GM18909 (cell line): ENCODE measurements at regions not wholly inside any gene's neighbourhood (a gene's known extent, or its start where the extent isn't known, plus 50 kb on each side); places are given as distances from the start of the nearest gene placed in this dataset.
"Not testable (repeated sequence)": the region's sequence is repeated elsewhere in the genome, so short reads cannot be mapped to it uniquely, and the experiment has no call there.

ENCODE experiments used
- ATAC-seq: cut with Tn5 transposase; IDR thresholded peaks from one replicate; pipeline ENCODE4 v1.9.1; 2021; ENCODE audit warnings: mild to moderate bottlenecking; ENCODE audit not compliant: unreplicated experiment, poor library complexity

- ATAC-seq: no peak
Measured at GRCh38 chr6:132063204-132063603, 112.0 kb upstream of the CCN2 start.

DNA sequence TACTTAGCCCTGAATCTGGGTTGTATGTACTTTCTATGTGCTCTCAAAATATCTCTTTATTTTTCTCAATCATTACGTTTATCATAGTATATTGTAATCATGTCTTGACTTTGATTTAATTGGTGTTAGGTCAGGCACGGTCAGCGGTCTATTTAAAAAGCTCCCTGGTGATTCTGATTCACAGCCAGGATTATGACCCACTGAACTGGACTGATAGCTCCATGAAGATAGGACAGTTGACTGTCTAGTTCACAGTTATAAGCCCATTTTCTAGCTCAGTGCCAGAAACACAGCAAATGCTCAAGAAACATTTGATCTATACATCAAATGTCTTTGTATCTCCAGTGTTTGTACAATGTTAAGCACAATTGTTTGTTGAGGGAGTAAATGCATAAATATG lies 111.5 kb upstream of the CCN2 start:
- no peak for ATAC-seq

DNA sequence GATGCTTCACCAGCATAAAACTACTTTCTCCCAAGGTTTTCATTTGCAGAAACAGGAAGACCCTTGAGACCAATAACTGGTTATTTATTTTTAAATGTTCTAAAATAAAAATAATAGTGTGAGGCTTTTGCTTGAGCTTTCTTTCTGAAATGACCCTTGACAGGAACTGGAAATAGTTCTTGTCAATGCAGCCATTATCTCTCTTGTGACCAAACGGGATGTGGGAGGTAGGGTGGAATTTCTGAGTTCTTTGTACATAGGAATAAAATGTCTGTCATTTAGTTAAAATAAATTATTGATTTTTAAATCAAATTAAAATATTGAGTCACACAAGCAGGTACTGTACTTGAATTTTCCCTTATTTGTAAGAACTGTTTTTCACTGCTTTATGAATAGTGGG lies 110.2 kb upstream of the CCN2 start:
- ATAC-seq: no peak

DNA sequence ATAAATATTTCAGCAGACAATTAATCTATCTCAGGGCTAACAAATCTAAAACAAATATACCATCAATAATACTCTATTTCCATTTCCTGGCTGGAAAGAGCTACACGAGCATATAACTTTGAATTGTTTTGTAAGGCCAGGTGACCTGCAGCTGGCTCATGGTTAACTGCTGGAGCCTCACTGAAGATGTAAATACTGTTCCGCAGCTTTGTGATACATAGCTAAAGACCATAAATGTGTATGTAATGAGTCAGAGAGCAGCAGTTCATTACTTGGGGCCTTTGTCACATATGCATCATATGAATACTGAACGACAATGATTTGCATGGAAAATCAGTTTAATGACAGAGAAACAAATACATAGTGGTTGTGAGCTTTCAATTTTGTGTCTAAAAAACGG lies 109.4 kb upstream of the CCN2 start:
- no peak for ATAC-seq

DNA sequence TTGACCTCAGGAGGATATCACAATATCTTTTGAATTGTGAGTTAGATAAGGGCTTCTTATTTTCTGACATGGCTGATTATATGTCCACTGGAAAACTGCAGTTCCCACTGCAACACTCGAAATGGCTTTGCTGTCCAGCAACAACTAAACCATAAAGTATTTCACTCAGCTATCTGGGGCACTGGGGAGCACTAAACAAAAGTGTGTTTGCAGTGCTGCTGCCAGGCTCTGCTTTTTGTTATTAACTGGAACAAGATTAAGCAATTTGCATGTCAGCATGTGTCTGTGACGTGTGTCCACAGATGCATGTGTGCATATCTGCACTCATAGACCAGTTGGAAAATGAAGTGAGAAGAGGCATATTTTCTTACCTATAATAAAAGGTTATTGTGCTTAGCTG lies 107.8 kb upstream of the CCN2 start:
- ATAC-seq: no peak

- ATAC-seq: no peak
Measured at GRCh38 chr6:132054525-132054924, 103.4 kb upstream of the CCN2 start.

DNA sequence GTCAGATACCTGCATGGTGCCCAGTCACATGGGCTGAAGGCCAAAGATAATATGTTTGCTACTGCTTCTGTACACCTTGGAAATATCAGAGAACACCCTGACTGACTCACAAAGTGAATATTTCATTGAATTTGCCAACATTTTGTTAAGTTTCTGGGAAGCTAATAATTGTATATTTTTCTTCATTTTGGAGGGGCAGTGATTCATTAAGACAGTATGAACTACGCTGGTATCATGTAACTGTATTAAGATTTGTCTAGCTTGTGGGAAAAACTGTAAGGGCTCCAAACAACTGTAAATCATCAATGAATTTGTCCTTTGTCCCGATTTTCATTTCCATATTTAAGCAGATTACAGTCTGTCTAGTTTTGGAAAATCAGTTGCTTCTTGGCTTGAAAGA lies 102.3 kb upstream of the CCN2 start:
- no peak for ATAC-seq

DNA sequence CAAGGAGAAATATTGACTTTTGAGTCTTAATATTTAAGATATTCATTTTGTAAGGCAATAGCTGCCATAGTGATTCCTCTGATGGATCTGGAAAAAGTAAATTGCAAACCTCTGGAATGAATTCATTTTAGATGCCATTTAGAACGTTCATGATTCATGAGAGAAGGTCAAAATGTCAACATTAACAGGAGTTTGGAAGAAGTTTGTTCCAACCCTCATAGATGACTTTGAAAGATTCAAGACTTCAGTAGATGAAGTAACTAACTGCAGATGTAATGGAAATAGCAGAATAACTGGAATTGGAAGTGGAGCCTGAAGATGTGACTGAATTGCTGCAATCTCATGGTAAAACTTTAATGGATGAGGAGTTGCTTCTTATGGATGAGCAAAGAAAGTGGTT lies 100.9 kb upstream of the CCN2 start:
- ATAC-seq: no peak

DNA sequence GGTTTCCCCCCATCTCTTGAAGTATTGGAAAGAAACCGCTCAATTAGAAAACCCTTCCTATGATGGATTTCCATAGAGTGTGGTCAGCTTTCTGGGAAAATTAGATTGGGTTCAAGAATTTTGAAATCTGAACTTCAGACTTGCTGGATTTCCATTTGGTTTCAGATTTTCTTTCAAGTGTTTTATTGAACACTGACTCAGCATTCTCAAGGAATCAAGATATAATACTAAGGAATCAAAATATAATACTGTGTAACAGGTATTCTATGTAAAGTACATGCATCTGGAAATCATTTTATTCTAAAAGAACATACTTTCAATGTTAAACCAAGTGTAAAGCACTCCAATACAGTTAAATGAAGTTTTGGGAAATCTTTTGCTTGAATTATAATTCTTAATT lies 94.7 kb upstream of the CCN2 start:
- no peak for ATAC-seq

GRCh38 chr6:132043148-132043547 lies 92.0 kb upstream of the CCN2 start:
- ATAC-seq: no peak

- no peak for ATAC-seq
Measured at GRCh38 chr6:132041706-132042105, 90.5 kb upstream of the CCN2 start.

- ATAC-seq: no peak
Measured at GRCh38 chr6:132028029-132028428, 76.9 kb upstream of the CCN2 start.

DNA sequence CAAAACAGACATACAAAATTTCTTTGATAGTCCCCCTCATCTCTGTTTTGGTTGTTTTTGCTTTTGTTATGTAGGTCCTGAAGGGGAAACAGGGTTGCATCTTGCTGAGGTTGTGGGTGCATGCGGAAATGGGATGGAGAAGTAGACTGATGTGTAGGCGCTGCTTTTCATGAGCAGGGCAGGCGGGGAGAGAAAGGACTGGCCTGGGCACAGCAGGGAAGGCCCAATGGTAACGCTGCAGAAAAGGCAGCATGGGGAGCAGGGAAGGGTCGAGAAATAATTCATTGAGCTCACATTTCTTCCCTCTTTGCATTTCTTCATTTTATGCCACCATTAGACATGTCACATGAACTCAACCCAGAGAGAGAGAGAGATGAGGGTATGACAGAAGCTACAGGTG lies 74.3 kb upstream of the CCN2 start:
- ATAC-seq: no peak

DNA sequence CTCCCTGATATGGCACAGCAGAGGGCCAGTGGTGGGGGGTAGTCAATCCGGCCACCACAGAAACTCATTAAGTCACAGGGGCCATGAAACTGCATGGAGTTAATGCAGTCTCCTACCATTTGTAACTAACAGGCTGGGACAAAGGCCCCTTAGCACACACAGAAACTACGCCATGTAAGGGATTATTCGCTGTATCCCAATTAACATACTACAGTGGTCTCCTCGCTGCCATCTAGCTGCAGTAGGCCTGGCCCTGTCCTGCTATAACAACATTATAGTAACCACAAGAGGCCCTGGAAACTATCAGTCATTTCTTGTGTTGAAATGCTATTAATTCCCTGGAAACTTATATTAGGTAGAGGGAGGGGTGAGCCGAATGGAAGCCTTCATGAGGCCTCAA lies 72.3 kb upstream of the CCN2 start:
- no peak for ATAC-seq

DNA sequence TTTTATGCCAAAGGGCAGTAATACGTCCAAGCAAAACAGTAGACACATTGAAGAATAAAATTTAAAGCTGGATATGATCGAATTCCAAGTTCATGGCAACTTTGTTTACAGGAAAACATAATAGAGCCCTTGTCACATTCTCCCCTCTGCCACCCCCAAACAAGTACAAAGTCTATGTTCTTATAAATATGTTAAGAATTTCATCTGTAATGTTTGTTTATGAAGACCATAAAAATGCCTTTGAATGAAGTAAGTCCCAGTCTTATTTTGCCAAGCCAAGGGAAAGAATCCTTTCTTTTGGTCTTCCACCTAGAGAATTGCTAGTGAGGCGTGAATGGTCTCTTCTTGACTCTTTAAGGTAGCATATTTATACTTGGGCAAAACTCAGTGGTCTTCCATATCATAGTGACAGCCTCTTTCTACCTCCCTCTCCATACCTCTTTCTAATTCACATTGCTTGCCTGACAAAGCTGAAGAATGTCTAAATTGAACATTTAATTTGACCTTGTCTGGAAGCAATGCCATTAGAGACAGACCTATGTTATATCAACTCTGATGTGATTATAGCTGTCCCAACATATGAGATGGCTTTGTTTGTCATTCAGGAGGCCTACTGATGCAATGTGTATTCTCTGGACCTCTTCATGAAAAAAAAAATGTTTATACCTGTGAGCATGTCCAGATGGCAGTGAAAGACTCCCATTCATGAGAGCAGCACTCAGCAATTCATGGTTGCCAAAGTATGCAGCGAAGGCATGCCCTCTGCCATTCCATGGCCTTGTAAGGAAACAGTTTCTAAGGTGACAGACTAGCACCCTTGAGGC lies 70.6 kb upstream of the CCN2 start:
- ATAC-seq: no peak

DNA sequence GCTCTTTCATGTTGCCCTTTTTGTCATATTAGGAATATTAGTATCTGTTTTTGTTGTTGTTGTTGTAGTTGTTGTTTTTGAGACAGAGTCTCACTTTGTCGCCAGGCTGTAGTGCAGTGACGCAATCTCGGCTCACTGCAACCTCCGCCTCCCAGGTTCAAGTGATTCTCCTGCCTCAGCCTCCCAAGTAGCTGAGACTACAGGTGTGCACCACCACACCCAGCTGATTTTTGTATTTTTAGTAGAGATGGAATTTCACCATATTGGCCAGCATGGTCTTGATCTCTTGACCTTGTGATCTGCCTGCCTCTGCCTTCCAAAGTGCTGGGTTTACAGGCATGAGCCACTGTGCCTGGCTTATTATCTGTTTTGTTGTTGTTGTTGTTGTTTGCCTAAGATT lies 69.7 kb upstream of the CCN2 start:
- not testable (repeated sequence) for ATAC-seq

- ATAC-seq: no peak
Measured at GRCh38 chr6:132020138-132020581, 69.0 kb upstream of the CCN2 start.

- ATAC-seq: no peak
Measured at GRCh38 chr6:132019586-132019985, 68.4 kb upstream of the CCN2 start.

DNA sequence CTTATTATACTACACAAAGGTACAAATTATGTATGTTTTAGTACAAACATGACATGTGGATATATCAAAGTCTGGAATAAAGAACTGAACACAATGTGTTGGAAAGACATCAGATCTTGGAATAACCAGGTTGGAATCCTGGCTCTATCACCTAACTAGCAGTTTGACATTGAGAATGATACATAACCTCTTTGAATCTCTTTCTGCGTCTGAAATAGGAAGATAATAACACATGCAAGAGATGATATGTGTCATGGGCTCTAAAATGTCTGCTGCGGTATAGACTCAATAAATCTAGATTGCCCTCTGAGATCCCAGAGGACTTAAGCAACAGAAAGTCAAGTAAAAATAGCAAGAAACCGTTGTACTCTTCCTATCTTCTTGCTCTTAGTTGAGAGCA lies 66.8 kb upstream of the CCN2 start:
- no peak for ATAC-seq

DNA sequence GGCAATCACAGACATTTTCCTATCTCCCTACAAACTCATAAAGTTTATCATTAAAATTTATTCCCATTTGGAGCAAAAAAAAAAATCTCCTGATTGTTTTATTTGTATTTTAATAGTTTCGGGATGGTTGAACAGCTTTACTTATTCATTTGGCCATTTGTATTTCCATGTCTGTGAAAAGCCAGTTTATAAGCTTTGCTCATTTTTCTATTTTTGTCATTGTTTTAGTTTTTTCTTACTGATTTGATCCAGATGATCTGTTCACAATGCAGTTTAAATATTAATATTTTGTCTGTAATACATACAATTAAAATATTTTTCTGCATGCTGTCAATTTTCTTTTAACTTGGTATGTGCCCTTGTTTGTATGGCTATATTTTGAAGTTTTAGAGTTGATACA lies 65.2 kb upstream of the CCN2 start:
- ATAC-seq: no peak

DNA sequence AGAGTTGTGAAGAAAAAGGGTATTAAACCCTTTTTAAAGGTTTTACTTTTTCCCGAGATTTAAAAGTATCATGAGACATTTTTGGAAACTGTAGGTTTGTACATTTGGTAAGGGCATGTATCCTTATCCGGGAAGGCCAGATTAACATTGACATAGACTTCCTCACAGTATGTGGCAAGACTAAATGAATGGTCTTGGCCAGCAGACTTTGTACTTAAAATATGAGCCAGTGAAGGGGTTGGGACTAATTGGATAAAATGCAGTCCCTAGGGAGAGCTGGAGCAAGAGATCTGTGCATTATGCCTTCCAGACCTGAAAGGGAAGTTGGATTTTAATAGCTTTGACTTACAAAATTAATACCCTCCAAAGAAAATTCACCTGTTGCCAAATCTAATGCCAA lies 60.4 kb upstream of the CCN2 start:
- no peak for ATAC-seq

- no peak for ATAC-seq
Measured at GRCh38 chr6:132009175-132009574, 58.0 kb upstream of the CCN2 start.
